ENCODE measurements at regions not wholly inside any gene's neighbourhood (a gene's known extent, or its start where the extent isn't known, plus 50 kb on each side); places are given as distances from the start of the nearest gene placed in this dataset.
A peak's percentile ranks its signal among the peaks of the same experiment; 100 is the strongest.

DNA sequence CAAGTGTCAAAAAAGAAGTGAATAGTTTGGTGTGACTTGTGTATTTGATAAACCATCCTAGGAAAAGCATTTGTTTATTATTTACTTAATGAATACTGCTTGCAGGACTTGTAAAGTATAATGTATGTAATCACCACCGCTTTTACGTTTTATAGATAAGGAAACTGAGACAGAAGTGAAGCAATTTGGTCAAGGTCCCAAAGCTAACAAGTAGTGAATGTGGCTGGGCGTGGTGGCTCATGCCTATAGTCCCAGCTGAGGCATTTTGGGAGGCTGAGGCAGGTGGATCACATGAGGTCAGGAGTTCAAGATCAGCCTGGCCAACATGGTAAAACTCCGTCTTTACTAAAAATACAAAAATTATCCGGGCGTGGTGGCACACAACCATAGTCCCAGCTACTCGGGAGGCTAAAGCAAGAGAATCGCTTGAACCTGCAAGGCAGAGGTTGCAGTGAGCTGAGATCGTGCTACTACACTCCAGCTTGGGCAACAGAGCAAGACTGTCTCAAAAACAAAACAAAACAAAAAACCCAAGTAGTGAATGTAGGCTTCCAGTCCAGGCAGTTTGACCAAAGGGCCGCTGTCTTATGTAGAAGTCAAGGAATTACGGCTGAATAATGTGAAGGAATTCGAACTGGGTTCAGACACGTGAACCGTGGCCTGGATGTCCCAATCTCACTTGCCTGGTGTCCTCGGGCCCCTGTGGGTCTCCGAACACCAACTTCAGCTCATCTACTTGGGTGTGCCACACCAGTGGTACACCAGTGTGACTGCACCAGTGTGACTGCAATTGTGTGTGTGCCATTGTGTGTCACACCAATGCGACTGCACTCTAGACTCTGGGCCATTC lies 88.3 kb upstream of the MED13L start:
- intact Hi-C loops (cut with micrococcal nuclease), result no loop called here
- no peaks in the 10 kb centered on the region for H3K27me3 Mint-ChIP-seq
- H3K4me3 Mint-ChIP-seq, result no peak overlapping the region
- ChIA-PET POLR2A (no interaction called here), CTCF (no interaction called here)
- no peak for DNase-seq
- no peak overlapping the region for H3K27ac Mint-ChIP-seq
- H3K4me1 Mint-ChIP-seq (ENCODE audit: low read depth), result peaks cover 5% of the 10 kb centered on the region
- no peaks in the 10 kb centered on the region for H3K36me3 Mint-ChIP-seq
- H3K9me3 Mint-ChIP-seq, result no peaks in the 10 kb centered on the region

DNA sequence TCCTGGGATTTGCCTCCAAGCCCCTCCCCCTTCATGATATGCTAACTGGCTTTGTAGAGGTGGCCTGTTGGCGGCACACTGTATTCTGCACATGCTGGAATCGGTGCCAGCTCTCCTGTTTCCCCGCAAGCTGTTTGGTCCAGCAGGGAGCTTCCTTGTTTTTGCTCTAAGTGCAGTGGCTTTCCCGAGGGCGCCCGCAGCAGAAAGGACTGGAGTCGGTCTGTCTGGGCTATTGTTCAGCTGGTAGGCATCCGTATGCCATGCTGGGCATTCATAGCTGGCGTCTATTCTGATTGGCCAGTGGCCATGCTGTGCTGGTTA lies 88.9 kb upstream of the MED13L start:
- H3K9me3 Mint-ChIP-seq, result no peaks in the 10 kb centered on the region
- H3K27ac Mint-ChIP-seq, result no peak overlapping the region
- intact Hi-C loops (cut with micrococcal nuclease), result no loop called here
- ChIA-PET CTCF (no interaction called here), POLR2A (no interaction called here)
- no peak overlapping the region for H3K4me3 Mint-ChIP-seq
- DNase-seq, result no peak
- no peaks in the 10 kb centered on the region for H3K36me3 Mint-ChIP-seq
- no peaks in the 10 kb centered on the region for H3K4me1 Mint-ChIP-seq (ENCODE audit: low read depth)
- H3K27me3 Mint-ChIP-seq, result no peaks in the 10 kb centered on the region

DNA sequence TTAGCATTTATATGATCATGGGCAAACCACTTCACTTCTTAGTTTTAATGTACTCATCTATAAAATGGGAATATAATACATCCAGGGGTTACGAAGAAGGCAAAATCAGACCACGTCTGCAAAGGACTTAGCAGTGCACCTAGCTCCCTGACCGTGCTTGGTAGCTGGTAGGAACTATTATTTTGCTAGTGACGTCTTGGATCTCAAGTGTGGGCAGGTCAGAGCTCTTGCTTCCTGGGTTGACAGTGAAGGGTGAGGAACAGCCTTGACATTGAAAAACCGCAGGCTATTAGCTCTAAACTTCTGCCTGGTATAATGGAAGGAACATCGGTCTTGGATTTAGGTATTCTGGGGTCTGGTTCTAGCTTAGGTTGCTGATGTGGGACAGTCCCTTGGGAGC lies 89.3 kb upstream of the MED13L start:
- Mint-ChIP-seq H3K27me3 (no peaks in the 10 kb centered on the region), H3K4me1 (ENCODE audit: low read depth) (no peaks in the 10 kb centered on the region), H3K4me3 (no peak overlapping the region), H3K27ac (no peak overlapping the region), H3K36me3 (no peaks in the 10 kb centered on the region), H3K9me3 (no peaks in the 10 kb centered on the region)
- CTCF ChIA-PET, result no interaction called here
- intact Hi-C loops (cut with micrococcal nuclease), result no loop called here
- DNase-seq, result no peak
- POLR2A ChIA-PET, result no interaction called here

DNA sequence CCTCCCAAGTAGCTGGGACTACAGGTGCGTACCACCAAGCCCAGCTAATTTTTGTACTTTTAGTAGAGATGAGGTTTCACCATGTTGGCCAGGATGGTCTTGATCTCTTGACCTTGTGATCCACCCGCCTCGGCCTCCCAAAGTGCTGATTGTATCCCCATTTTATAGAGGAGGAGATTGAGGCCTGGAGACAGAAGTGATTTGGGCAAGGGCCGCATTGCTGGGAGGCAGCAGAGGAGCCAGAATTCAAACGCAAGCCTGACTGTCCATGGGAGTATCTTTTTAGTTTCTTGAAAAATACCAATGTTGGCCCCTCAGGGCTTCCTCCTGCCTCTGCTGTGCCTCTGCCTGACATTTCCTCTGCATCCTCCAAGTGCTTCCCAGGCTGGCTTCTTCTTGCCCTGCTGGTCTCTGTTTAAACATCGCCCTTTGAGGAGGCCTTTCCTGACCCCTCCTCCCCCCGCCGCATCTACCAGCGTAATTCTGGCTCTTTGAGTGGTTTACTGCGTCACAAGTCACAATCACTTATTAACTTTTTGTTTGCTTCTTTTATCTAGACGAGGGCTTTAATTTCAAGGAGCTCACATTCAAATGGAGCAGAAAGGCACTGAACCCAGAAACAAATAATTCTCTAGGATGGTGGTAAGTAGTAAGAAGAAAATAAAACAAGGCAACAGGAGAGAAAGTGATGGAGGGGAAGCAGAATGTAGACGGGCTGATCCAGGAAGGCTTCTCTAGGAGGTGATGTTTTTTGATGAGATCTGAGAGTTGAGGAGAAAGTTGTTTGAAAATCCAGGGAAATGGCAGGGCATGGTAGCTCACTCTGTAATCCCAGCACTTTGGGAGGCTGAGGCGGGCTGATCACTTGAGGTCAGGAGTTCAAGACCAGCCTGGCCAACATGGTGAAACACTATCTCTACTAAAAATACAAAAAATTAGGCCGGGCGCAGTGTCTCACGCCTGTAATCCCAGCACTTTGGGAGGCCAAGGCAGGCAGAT lies 91.0 kb upstream of the MED13L start:
- no peak for DNase-seq
- no peak overlapping the region for H3K27ac Mint-ChIP-seq
- no peaks in the 10 kb centered on the region for H3K27me3 Mint-ChIP-seq
- intact Hi-C loops (cut with micrococcal nuclease), result no loop called here
- CTCF ChIA-PET, result no interaction called here
- no peak overlapping the region for H3K4me3 Mint-ChIP-seq
- no peaks in the 10 kb centered on the region for H3K36me3 Mint-ChIP-seq
- H3K4me1 Mint-ChIP-seq (ENCODE audit: low read depth), result no peaks in the 10 kb centered on the region
- no peaks in the 10 kb centered on the region for H3K9me3 Mint-ChIP-seq
- POLR2A ChIA-PET, result no interaction called here

DNA sequence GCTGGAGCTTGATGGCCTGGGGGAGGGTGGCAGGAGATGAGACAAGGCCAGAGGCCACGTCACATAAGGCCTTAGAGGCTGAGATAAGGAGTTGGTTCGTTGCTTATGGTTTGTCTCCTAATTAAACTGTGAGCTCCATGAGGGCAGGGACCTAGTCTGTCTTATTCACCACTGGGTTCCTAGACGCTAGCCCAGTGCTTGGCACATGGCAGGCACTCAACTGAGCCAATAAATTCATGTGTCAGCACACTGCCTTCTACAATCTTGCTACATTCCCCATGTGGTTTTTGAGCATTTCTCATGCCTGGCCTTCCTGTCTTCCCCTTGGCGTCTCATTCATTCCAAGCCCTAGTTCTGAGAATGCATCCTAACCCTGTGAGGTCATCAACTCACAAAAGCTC lies 92.5 kb upstream of the MED13L start:
- no peaks in the 10 kb centered on the region for H3K27me3 Mint-ChIP-seq
- peaks cover 3% of the 10 kb centered on the region for H3K9me3 Mint-ChIP-seq
- no peak for DNase-seq
- POLR2A ChIA-PET, result interaction anchor here (0.7 kb wide), 1 partner anchor 85 kb away, joined by 3 read pairs; no protein-coding TSS in a partner anchor
- no peaks in the 10 kb centered on the region for H3K4me1 Mint-ChIP-seq (ENCODE audit: low read depth)
- H3K27ac Mint-ChIP-seq, result no peak overlapping the region
- no peak overlapping the region for H3K4me3 Mint-ChIP-seq
- no peaks in the 10 kb centered on the region for H3K36me3 Mint-ChIP-seq
- intact Hi-C loops (cut with micrococcal nuclease), result no loop called here
- CTCF ChIA-PET, result no interaction called here

DNA sequence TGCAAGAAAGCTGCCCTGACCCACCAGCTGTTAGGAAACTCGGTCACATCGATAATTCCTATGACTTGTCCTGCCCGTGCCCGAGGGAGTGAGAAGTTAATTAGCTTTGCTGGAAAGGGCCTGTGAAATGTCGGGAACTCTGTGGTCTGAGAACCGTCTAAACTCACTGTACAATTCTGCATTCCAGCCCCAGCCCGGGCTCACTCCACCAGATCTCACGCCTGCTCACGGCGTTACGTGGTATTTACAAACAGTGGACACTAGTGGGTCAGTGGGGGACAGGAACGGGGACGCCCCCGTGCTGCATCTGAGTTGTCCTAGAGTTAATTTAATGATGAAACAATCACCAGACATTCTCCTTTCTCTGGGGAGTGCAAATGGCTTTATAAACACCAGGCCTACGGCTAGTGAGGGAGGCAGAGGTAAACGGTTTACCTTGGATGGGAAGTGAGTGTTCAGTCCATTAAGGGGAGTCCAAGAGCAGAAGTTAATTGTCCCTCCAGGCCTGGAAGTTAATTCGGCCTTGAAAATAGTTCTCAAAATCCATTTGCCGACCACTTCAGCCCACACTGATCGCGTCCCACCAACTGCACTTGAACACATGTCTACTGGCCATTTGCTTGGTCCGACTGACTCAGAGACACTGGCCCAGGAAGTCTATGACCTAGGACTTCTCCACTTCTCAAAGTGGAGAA lies 93.5 kb upstream of the MED13L start:
- POLR2A ChIA-PET, result no interaction called here
- CTCF ChIA-PET, result no interaction called here
- H3K9me3 Mint-ChIP-seq, result peaks cover 9% of the 10 kb centered on the region
- H3K4me3 Mint-ChIP-seq, result no peak overlapping the region
- intact Hi-C loops (cut with micrococcal nuclease), result no loop called here
- H3K27ac Mint-ChIP-seq, result no peak overlapping the region
- no peaks in the 10 kb centered on the region for H3K36me3 Mint-ChIP-seq
- H3K4me1 Mint-ChIP-seq (ENCODE audit: low read depth), result peaks cover 2% of the 10 kb centered on the region
- H3K27me3 Mint-ChIP-seq, result no peaks in the 10 kb centered on the region
- DNase-seq, result no peak

DNA sequence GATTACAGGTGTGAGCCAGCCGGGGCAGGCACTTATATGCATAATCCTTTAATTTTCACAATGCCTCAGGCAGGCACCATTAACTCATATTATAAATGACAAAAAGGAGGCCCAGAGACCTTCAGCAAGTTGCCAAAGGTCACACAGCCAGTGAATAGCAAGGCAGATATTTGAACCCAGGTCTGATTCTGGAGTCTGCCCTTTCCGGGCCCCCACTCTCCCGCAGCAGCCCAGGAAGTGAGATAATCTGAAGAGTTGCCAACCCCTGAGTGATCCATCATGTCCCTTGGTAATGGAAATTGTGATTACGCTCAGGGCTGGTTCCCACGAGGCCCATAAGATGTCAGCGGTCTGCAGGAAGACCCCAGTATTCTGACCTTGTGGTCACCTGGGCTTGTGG lies 95.3 kb upstream of the MED13L start:
- peaks cover 9% of the 10 kb centered on the region for H3K4me1 Mint-ChIP-seq (ENCODE audit: low read depth)
- peaks cover 9% of the 10 kb centered on the region for H3K9me3 Mint-ChIP-seq
- no peak for DNase-seq
- H3K36me3 Mint-ChIP-seq, result no peaks in the 10 kb centered on the region
- ChIA-PET CTCF (no interaction called here), POLR2A (no interaction called here)
- H3K4me3 Mint-ChIP-seq, result no peak overlapping the region
- intact Hi-C loops (cut with micrococcal nuclease), result no loop called here
- H3K27ac Mint-ChIP-seq, result no peak overlapping the region
- no peaks in the 10 kb centered on the region for H3K27me3 Mint-ChIP-seq

DNA sequence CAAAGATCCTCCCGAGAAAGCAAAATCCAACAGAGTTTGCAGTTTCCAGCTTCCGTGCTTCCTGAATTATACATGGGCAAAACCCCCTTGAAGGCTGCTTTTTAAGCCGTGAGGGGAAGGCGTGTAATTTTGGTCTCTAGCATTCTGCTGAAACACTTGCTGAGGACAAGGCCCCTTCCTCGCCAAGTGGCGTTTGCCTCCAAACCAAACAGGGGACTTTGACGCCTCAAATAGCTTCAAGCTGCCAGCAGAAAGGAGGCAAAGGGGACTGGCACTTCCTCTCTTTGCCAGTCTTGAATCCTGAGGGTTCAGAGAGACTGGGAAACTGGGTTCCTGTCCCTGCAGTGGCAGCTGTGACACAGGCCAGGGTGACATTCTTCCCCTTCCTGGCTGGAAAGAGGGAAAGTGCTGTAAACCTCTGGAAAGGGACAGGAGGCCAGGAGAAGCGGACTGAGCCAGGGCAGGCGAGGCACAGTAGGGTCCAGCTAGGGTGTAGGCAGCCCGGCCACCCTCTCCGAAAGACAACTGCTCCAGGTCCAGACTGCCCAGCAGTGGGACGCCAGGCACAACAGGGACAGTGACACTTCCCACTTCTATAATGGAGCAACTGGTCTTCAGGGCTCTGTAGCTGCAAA lies 96.2 kb upstream of the MED13L start:
- Mint-ChIP-seq H3K4me3 (no peak overlapping the region), H3K36me3 (no peaks in the 10 kb centered on the region), H3K4me1 (ENCODE audit: low read depth) (peaks cover 9% of the 10 kb centered on the region), H3K9me3 (peaks cover 9% of the 10 kb centered on the region), H3K27ac (no peak overlapping the region), H3K27me3 (no peaks in the 10 kb centered on the region)
- intact Hi-C loops (cut with micrococcal nuclease), result no loop called here
- DNase-seq, result no peak
- CTCF ChIA-PET, result no interaction called here
- POLR2A ChIA-PET, result no interaction called here

DNA sequence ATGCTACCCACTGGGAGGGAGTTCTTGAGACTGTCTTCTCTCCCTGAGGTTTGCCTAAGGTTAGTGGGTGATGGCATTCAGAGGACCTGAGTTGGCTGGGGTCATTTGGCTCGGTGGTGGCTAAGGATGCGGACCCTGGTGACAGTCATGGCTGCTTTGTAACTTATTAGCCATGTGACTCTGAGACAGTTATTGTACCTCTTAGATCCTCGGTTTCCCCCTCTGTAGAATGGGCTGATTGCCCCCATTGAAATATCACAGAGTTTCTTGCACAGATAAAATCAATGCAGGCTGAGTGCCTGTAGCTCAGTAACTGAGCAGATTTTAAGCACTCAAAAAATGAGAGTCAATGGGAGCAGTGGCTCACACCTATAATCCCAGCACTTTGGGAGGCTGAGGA lies 96.7 kb upstream of the MED13L start:
- H3K36me3 Mint-ChIP-seq, result no peaks in the 10 kb centered on the region
- H3K9me3 Mint-ChIP-seq, result peaks cover 9% of the 10 kb centered on the region
- POLR2A ChIA-PET, result no interaction called here
- H3K4me3 Mint-ChIP-seq, result no peak overlapping the region
- no peak overlapping the region for H3K27ac Mint-ChIP-seq
- DNase-seq, result no peak
- CTCF ChIA-PET, result no interaction called here
- H3K27me3 Mint-ChIP-seq, result no peaks in the 10 kb centered on the region
- intact Hi-C loops (cut with micrococcal nuclease), result no loop called here
- H3K4me1 Mint-ChIP-seq (ENCODE audit: low read depth), result peaks cover 9% of the 10 kb centered on the region

DNA sequence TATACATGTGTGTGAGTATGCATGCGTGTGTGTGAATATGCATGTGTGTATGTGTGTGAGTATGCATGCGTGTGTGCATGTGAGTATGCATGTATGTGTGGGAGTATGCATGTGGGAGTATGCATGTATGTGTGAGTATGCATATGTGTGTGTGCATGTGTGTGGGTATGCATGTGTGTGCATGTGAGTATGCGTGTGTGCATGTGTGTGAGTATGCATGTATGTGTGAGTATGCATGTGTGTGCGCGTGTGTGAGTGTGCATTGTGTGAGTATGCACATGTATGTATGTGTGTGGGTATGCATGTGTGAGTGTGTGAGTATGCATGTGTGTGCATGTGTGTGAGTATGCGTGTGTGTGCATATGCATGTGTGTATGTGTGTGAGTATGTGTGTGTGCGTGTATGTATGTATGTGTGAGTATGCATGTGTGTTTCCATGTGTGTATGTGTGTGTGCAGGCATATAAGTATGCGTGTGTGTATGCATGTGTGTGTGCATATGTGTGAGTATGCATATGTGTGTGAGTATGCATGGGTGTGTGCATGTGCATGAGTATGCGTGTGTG lies 97.9 kb upstream of the MED13L start:
- Mint-ChIP-seq H3K27me3 (no peaks in the 10 kb centered on the region), H3K9me3 (peaks cover 9% of the 10 kb centered on the region), H3K27ac (no peak overlapping the region), H3K36me3 (no peaks in the 10 kb centered on the region), H3K4me1 (ENCODE audit: low read depth) (peaks cover 9% of the 10 kb centered on the region), H3K4me3 (peak overlapping the region; percentile 9)
- POLR2A ChIA-PET, result no interaction called here
- intact Hi-C loops (cut with micrococcal nuclease), result no loop called here
- CTCF ChIA-PET, result no interaction called here
- no peak for DNase-seq

DNA sequence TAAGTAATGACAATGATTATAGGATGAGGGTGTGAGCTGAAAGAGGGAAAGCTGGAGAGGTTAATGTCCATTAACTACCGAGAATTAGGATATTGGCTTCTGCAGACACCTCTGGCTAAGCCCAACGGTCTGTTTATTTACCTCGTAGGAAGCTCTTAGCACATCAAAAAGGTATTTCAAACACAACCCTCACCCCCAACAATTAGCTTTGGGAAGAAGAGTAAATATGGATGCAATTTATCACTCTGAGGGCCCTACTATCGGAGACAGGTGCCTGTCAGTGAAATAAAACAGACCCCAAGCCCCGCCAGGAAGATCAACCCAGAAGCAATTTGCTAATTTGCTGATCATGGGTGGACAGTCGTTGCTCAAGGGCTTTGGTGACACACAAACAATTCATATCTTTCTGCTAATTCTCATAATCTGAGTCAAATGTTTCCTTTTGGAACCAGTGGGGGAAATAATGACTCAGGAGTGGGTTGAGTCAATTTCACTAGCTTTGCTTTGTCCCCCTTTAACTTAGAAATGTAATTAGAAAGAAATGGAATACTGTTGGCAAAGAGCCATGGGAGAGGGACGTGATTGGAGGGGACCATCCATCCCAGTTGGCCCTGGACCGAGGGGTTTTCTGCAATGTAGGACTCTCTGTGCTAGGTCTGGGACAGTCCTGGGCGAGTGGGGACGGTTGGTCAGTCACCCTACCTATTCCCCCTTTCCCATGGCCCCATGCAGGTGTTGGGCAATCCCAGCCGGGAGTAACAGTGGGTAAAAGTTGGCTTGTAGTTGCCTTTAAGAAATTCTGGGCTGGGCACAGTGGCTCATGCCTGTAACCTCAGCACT lies 99.1 kb upstream of the MED13L start:
- Mint-ChIP-seq H3K9me3 (peaks cover 9% of the 10 kb centered on the region), H3K27me3 (no peaks in the 10 kb centered on the region), H3K36me3 (no peaks in the 10 kb centered on the region), H3K4me1 (ENCODE audit: low read depth) (peaks cover 9% of the 10 kb centered on the region), H3K4me3 (no peak overlapping the region), H3K27ac (no peak overlapping the region)
- DNase-seq, result peak; percentile 26
- intact Hi-C loops (cut with micrococcal nuclease), result no loop called here
- ChIA-PET CTCF (no interaction called here), POLR2A (no interaction called here)

Data from activated CD4-positive, alpha-beta memory T cell treated with anti-CD3 and anti-CD28 coated beads for 36 hours (primary cell).